Keratinocyte (primary cell): ENCODE measurements at regions not wholly inside any gene's neighbourhood (a gene's known extent, or its start where the extent isn't known, plus 50 kb on each side); places are given as distances from the start of the nearest gene placed in this dataset.

Experiments
- small RNA-seq, 3 experiments: library from RNA; depleted of rRNA; stranded (forward); fragments of <200 nt; gene quantifications; one replicate each; pipeline ENCODE3, GENCODE V24; 2012; ENCODE audit warnings: low read depth in 3 of 3, low replicate concordance in 1 of 3; ENCODE audit not compliant: insufficient read length in 3 of 3

Small RNA genes lying in the stretch of these regions (small RNA-seq; reads per million reads assigned to genes)
- gene AL161713.1, result 0 reads per million in 3 experiments
- 0 reads per million in 3 experiments for gene AL163642.1
- gene RF00017, result 0 reads per million in 3 experiments
- gene RNU6-976P, result 0 reads per million in 3 experiments
- gene RNU6ATAC28P, result 0 reads per million in 3 experiments
- 0 reads per million in 3 experiments for gene RNU7-51P
